ENCODE measurements at regions not wholly inside any gene's neighbourhood (a gene's known extent, or its start where the extent isn't known, plus 50 kb on each side); places are given as distances from the start of the nearest gene placed in this dataset.

DNA sequence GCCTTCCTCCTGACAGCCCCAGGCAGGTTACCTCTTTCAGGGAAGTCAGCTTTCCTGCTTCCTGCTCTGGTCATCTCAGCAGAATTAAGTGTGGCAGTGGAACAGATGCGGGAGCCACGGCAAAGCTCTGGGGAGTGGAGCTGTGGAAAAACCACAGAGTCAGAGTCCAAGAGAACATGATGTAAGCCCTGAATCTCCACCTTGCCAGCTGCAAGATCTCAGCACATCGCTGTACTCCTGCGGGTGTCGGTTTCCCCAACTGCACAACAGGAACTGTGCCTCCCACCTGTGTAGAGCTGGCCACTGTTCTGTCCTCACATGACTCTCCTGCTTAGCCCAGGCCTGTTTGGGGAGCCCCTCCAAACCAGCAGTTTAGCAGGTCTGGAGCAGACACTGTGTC is 123.7 kb downstream of the MATN1 start:
- no peaks in the 10 kb centered on the region for H4K20me1 ChIP-seq (ENCODE audit: control insufficient read depth, extremely low read depth, insufficient read depth, low read length)
- H3K4me1 ChIP-seq (ENCODE audit: control insufficient read depth, extremely low read depth, insufficient read depth, low read length): no peaks in the 10 kb centered on the region
- no peak overlapping the region for H3K4me3 ChIP-seq (ENCODE audit: control insufficient read depth in 2 of 3, extremely low read depth in 1 of 3, insufficient read depth in 2 of 3, low read depth in 1 of 3, low read length in 3 of 3)
- H3K9ac ChIP-seq (ENCODE audit: control insufficient read depth, extremely low read depth, insufficient read depth, low read length): no peak overlapping the region
- no peaks in the 10 kb centered on the region for H3K79me2 ChIP-seq (ENCODE audit: control insufficient read depth, insufficient read depth, low read length)
- DNase-seq (ENCODE audit: low read depth, low spot score) (no peak), FAIRE-seq (no peak)
- no peak overlapping the region for H3K4me2 ChIP-seq (ENCODE audit: control insufficient read depth, extremely low read depth, insufficient read depth, low read depth, low read length)
- no peaks in the 10 kb centered on the region for H3K9me1 ChIP-seq (ENCODE audit: control insufficient read depth, extremely low read depth, insufficient read depth, low read length)
- TF ChIP-seq, protein P1, sequence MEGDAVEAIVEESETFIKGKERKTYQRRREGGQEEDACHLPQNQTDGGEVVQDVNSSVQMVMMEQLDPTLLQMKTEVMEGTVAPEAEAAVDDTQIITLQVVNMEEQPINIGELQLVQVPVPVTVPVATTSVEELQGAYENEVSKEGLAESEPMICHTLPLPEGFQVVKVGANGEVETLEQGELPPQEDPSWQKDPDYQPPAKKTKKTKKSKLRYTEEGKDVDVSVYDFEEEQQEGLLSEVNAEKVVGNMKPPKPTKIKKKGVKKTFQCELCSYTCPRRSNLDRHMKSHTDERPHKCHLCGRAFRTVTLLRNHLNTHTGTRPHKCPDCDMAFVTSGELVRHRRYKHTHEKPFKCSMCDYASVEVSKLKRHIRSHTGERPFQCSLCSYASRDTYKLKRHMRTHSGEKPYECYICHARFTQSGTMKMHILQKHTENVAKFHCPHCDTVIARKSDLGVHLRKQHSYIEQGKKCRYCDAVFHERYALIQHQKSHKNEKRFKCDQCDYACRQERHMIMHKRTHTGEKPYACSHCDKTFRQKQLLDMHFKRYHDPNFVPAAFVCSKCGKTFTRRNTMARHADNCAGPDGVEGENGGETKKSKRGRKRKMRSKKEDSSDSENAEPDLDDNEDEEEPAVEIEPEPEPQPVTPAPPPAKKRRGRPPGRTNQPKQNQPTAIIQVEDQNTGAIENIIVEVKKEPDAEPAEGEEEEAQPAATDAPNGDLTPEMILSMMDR (optimal IDR thresholded peaks at IDR 0.05 in 1 of 3, IDR thresholded peaks at IDR 0.05 in 1 of 3, conservative IDR thresholded peaks at IDR 0.05 in 1 of 3; ENCODE audit: extremely low read depth in 1 of 3, insufficient read depth in 2 of 3, low read length in 3 of 3): no peak
- no peak for TF ChIP-seq EZH2 (IDR thresholded peaks at IDR 0.05; ENCODE audit: low read length)
- no peaks in the 10 kb centered on the region for H3K27me3 ChIP-seq (ENCODE audit: control insufficient read depth, extremely low read depth, insufficient read depth, low read length)
- H3K9me3 ChIP-seq (ENCODE audit: control insufficient read depth, low read depth, low read length): no peaks in the 10 kb centered on the region
- no peaks in the 10 kb centered on the region for H3K36me3 ChIP-seq (ENCODE audit: control insufficient read depth in 2 of 2, extremely low read depth in 1 of 2, insufficient read depth in 2 of 2, low read length in 2 of 2)
- H3K27ac ChIP-seq (ENCODE audit: control insufficient read depth, insufficient read depth, low read length): no peak overlapping the region
- dilution Hi-C loops (cut with MboI; ENCODE audit: extremely low pct_ligation_motif_present, low sequenced_read_pairs): no loop called here
- H2AFZ ChIP-seq (ENCODE audit: control insufficient read depth, low read length): no peak overlapping the region

DNA sequence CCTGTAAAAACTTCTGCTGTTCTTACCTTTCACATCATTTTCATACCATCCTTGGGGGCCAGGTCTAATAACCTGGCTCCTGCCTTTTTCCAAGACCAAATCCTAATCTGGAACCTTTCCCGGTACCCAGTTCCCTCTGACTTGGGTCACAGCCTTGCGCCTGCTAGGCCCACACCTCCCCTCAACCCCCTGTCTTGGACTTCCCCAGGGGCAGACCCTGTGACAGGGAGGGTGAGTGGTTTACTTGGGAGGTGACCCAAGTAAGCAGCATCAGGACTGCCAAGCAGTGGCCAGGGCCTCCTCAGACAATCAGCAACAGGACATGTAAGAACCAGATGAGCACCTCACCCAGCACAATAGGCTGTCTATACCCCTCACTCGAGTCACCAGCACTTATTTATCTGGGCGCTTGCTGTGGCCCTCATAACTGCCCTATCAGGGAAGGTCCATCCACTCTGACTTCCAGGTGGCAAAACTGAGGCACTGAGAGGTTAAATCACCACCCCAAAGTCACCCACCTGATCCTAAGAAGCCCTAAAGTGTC is 124.7 kb downstream of the MATN1 start:
- H4K20me1 ChIP-seq (ENCODE audit: control insufficient read depth, extremely low read depth, insufficient read depth, low read length): no peaks in the 10 kb centered on the region
- H3K27ac ChIP-seq (ENCODE audit: control insufficient read depth, insufficient read depth, low read length): no peak overlapping the region
- H3K36me3 ChIP-seq (ENCODE audit: control insufficient read depth in 2 of 2, extremely low read depth in 1 of 2, insufficient read depth in 2 of 2, low read length in 2 of 2): no peaks in the 10 kb centered on the region
- DNase-seq (ENCODE audit: low read depth, low spot score) (no peak), FAIRE-seq (no peak)
- no peaks in the 10 kb centered on the region for H3K4me1 ChIP-seq (ENCODE audit: control insufficient read depth, extremely low read depth, insufficient read depth, low read length)
- H3K27me3 ChIP-seq (ENCODE audit: control insufficient read depth, extremely low read depth, insufficient read depth, low read length): no peaks in the 10 kb centered on the region
- H3K9me1 ChIP-seq (ENCODE audit: control insufficient read depth, extremely low read depth, insufficient read depth, low read length): no peaks in the 10 kb centered on the region
- H2AFZ ChIP-seq (ENCODE audit: control insufficient read depth, low read length): no peak overlapping the region
- no peaks in the 10 kb centered on the region for H3K79me2 ChIP-seq (ENCODE audit: control insufficient read depth, insufficient read depth, low read length)
- no peak overlapping the region for H3K4me2 ChIP-seq (ENCODE audit: control insufficient read depth, extremely low read depth, insufficient read depth, low read depth, low read length)
- no peaks in the 10 kb centered on the region for H3K9me3 ChIP-seq (ENCODE audit: control insufficient read depth, low read depth, low read length)
- TF ChIP-seq, protein P1 (optimal IDR thresholded peaks at IDR 0.05 in 1 of 3, IDR thresholded peaks at IDR 0.05 in 1 of 3, conservative IDR thresholded peaks at IDR 0.05 in 1 of 3; ENCODE audit: extremely low read depth in 1 of 3, insufficient read depth in 2 of 3, low read length in 3 of 3): no peak
- TF ChIP-seq EZH2 (IDR thresholded peaks at IDR 0.05; ENCODE audit: low read length): no peak
- H3K9ac ChIP-seq (ENCODE audit: control insufficient read depth, extremely low read depth, insufficient read depth, low read length): no peak overlapping the region
- H3K4me3 ChIP-seq (ENCODE audit: control insufficient read depth in 2 of 3, extremely low read depth in 1 of 3, insufficient read depth in 2 of 3, low read depth in 1 of 3, low read length in 3 of 3): no peak overlapping the region
- dilution Hi-C loops (cut with MboI; ENCODE audit: extremely low pct_ligation_motif_present, low sequenced_read_pairs): no loop called here

Data from keratinocyte (primary cell).